K562 (cell line): ENCODE measurements at regions not wholly inside any gene's neighbourhood (a gene's known extent, or its start where the extent isn't known, plus 50 kb on each side); places are given as distances from the start of the nearest gene placed in this dataset.

Source experiments
- ATAC-seq: fragments of 200-7000 bp; cut with Tn5 transposase; 3 replicates; pipeline ENCODE4 v1.9.1; 2020; ENCODE audit warnings: moderate library complexity
- BruUV-seq: library from RNA; stranded (reverse); fragments of 400-500 nt; replicated peaks from 2 replicates; lab custom pipeline; 2021; lab: Mats Ljungman, UMichigan
- CTCF ChIA-PET: fragments of 300-600 bp; formaldehyde crosslinking; extraction: SDS; loops from one replicate; lab custom pipeline; 2021; ENCODE audit warnings: low intra/inter-chr PET ratio; lab: Yijun Ruan, JAX
- POLR2A ChIA-PET: fragments of 300-600, 350-650 bp; sonication (Branson Sonifier 250); formaldehyde crosslinking; extraction: SDS; loops from one replicate; lab custom pipeline; 2021; ENCODE audit warnings: antibody characterized with exemption, inconsistent platforms; lab: Yijun Ruan, JAX
- DNase-seq, 4 experiments: peaks; one replicate each; pipeline versions ENCODE4 v3.0.0 to v3.0.0-alpha.2; 2011 to 2018; ENCODE audit warnings: low spot score in 3 of 4, mixed read lengths in 3 of 4; ENCODE audit errors: extremely low read depth in 1 of 4
- FAIRE-seq: peaks from 2 replicates; lab custom pipeline; 2011; peaks lifted over from hg19 to GRCh38; lab: Jason Lieb, UNC
- H2AFZ ChIP-seq: 2 replicates; pipeline ENCODE4 v1.6.0; 2011; ENCODE audit warnings: low read depth, low read length, control low read depth, inconsistent platforms
- H3K27ac ChIP-seq: fragments of 200-600 bp; 3 replicates; pipeline ENCODE4 v1.8.0; 2011; ENCODE audit warnings: low read depth, mild to moderate bottlenecking, control low read depth, inconsistent platforms, low read length, moderate library complexity, mixed read lengths; ENCODE audit errors: extremely low read depth
- H3K27me3 ChIP-seq, 2 experiments: fragments of 300-600 bp in 1 of 2; 2 replicates in 1 of 2; 3 replicates in 1 of 2; pipeline versions ENCODE4 v1.6.0 to v1.8.0; 2011; ENCODE audit warnings: inconsistent platforms in 2 of 2, low read length in 2 of 2, mild to moderate bottlenecking in 1 of 2, mixed read lengths in 1 of 2, moderate library complexity in 1 of 2; ENCODE audit not compliant: control insufficient read depth in 2 of 2, insufficient read depth in 2 of 2
- H3K36me3 ChIP-seq: fragments of 300-600 bp; 3 replicates; pipeline ENCODE4 v1.8.0; 2011; ENCODE audit warnings: mild to moderate bottlenecking, low read length, inconsistent platforms; ENCODE audit not compliant: control insufficient read depth, insufficient read depth
- H3K4me1 ChIP-seq, 2 experiments: fragments of 200-600 bp in 1 of 2; replicated peaks in 1 of 2; 2 replicates in 1 of 2; 3 replicates in 1 of 2; pipeline versions ENCODE4 v1.5.1 to v1.8.0; 2011; ENCODE audit warnings: inconsistent platforms in 2 of 2, low read length in 2 of 2, mild to moderate bottlenecking in 1 of 2, mixed read lengths in 1 of 2, moderate library complexity in 1 of 2; ENCODE audit not compliant: control insufficient read depth in 2 of 2, insufficient read depth in 2 of 2
- H3K4me2 ChIP-seq: 2 replicates; pipeline ENCODE4 v1.6.1; 2011; ENCODE audit warnings: low read length, control low read depth, inconsistent platforms, mixed read lengths; ENCODE audit not compliant: insufficient read depth
- H3K4me3 ChIP-seq: fragments of 200-600 bp; sonication (generic), shearing (Covaris generic); 2 replicates; pipeline ENCODE4 v1.5.1; 2016; ENCODE audit warnings: control low read depth, inconsistent platforms
- H3K79me2 ChIP-seq: fragments of 200-600 bp; 3 replicates; pipeline ENCODE4 v1.8.0; 2011; ENCODE audit warnings: low read length, inconsistent platforms; ENCODE audit not compliant: control insufficient read depth, insufficient read depth
- H3K9ac ChIP-seq, 2 experiments: 2 replicates each; pipeline versions ENCODE4 v1.6.0 to v1.6.1; 2011; ENCODE audit warnings: low read depth in 2 of 2, low read length in 2 of 2, control low read depth in 1 of 2, inconsistent platforms in 1 of 2, mild to moderate bottlenecking in 1 of 2, mixed read lengths in 1 of 2; ENCODE audit not compliant: insufficient read depth in 1 of 2
- H3K9me1 ChIP-seq: one replicate; pipeline ENCODE4 v1.6.0; 2011; ENCODE audit warnings: inconsistent platforms, mild to moderate bottlenecking, low read length, moderate library complexity; ENCODE audit not compliant: control insufficient read depth, insufficient read depth
- H3K9me3 ChIP-seq: replicated peaks from 2 replicates; pipeline ENCODE4 v1.5.1; 2011; ENCODE audit warnings: low read depth, low read length, inconsistent platforms; ENCODE audit not compliant: control insufficient read depth, insufficient read depth
- H4K20me1 ChIP-seq: replicated peaks from 2 replicates; pipeline ENCODE4 v1.6.1; 2011; ENCODE audit warnings: low read length, inconsistent platforms, mixed read lengths; ENCODE audit not compliant: control insufficient read depth, insufficient read depth
- CBFA2T3 ChIP-seq: fragments of 450-650 bp; IDR thresholded peaks from 2 replicates; pipeline ENCODE4 v1.6.1; 2017
- GABPB1 ChIP-seq: sonication (generic); formaldehyde crosslinking; IDR thresholded peaks from 2 replicates; pipeline ENCODE4 v1.8.0; 2022; ENCODE audit warnings: mild to moderate bottlenecking, missing genetic modification reagents
- HMG20A ChIP-seq: fragments of 450-650 bp; formaldehyde crosslinking; conservative IDR thresholded peaks from 2 replicates; pipeline ENCODE4 v1.4.0; 2020; ENCODE audit warnings: mild to moderate bottlenecking, mixed read lengths
- MAFF ChIP-seq: IDR thresholded peaks from 2 replicates; pipeline ENCODE4 v1.6.1; 2012; ENCODE audit warnings: low read length, improper control_type of control experiment
- MAFK ChIP-seq: IDR thresholded peaks from 2 replicates; pipeline ENCODE4 v1.6.1; 2011; ENCODE audit warnings: low read length, improper control_type of control experiment
- PPARD ChIP-seq: fragments of 250-450 bp; sonication (Bioruptor Pico); IDR thresholded peaks from 2 replicates; pipeline ENCODE4 v1.8.0; 2022; ENCODE audit warnings: inconsistent platforms, mild to moderate bottlenecking, moderate library complexity
- RNF2 ChIP-seq: sonication (generic); IDR thresholded peaks from 2 replicates; pipeline ENCODE4 v1.6.1; 2016
- ZNF263 ChIP-seq: sonication (generic); formaldehyde crosslinking; IDR thresholded peaks from 2 replicates; pipeline ENCODE4 v1.8.0; 2022; ENCODE audit warnings: mild to moderate bottlenecking, missing genetic modification reagents, borderline replicate concordance
- ZNF316 ChIP-seq: fragments of 450-650 bp; IDR thresholded peaks from 2 replicates; pipeline ENCODE4 v1.6.1; 2016
- WGBS: fragments of 100-300 bp; shearing (Covaris generic); methylation state at CpG from one replicate; pipeline ENCODE4 v1.1.6; 2016; ENCODE audit warnings: low coverage, mixed read lengths; ENCODE audit not compliant: insufficient coverage; ENCODE audit errors: missing lambda C conversion rate; 5-methylcytosine and 5-hydroxymethylcytosine counted together
- in situ Hi-C: fragments of 300-500 bp; cut with MboI; formaldehyde crosslinking; loops from 4 replicates; pipeline ENCODE4 v1.15.0; 2018; ENCODE audit warnings: inconsistent platforms, mixed read lengths
- intact Hi-C: fragments of 100-400 bp; cut with micrococcal nuclease; formaldehyde crosslinking; loops from 2 replicates; pipeline ENCODE4 v1.14.2; 2022
- TF ChIP-seq, protein P1 (sequence below): fragments of 250-450 bp; sonication (Bioruptor Pico); IDR thresholded peaks from 2 replicates; pipeline ENCODE4 v1.5.0; 2021; ENCODE audit warnings: mild to moderate bottlenecking, borderline replicate concordance
- TF ChIP-seq, protein P2 (sequence below): fragments of 250-450 bp; sonication (Bioruptor Pico); IDR thresholded peaks from 2 replicates; pipeline ENCODE4 v1.4.0; 2020; ENCODE audit warnings: borderline replicate concordance

DNA sequence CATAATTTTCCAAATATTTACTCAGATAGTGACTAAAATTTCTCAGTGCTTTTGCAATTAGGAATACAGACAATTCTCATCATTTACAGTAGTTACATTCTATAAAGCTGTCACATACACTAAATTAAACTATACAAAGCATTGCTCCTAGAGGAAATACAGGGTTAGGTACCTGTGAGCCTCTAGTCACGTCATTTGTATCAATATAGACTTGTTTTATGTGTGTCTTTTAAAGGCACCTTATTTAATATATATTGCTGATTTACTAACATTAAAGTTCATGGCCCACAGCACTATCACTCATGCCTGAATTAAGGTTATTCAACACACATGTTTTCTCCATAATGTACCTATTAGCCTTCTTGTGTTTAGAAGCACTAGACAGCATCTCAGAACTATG, 78.7 kb downstream of the PABPC4L start (continued):
- no peak for TF ChIP-seq PPARD (CRISPR knock-in tag)
- no peak for TF ChIP-seq HMG20A (CRISPR knock-in tag)
- TF ChIP-seq CBFA2T3: no peak

- no peaks in the 10 kb centered on the region for H3K9me1 ChIP-seq
- TF ChIP-seq, protein P1, sequence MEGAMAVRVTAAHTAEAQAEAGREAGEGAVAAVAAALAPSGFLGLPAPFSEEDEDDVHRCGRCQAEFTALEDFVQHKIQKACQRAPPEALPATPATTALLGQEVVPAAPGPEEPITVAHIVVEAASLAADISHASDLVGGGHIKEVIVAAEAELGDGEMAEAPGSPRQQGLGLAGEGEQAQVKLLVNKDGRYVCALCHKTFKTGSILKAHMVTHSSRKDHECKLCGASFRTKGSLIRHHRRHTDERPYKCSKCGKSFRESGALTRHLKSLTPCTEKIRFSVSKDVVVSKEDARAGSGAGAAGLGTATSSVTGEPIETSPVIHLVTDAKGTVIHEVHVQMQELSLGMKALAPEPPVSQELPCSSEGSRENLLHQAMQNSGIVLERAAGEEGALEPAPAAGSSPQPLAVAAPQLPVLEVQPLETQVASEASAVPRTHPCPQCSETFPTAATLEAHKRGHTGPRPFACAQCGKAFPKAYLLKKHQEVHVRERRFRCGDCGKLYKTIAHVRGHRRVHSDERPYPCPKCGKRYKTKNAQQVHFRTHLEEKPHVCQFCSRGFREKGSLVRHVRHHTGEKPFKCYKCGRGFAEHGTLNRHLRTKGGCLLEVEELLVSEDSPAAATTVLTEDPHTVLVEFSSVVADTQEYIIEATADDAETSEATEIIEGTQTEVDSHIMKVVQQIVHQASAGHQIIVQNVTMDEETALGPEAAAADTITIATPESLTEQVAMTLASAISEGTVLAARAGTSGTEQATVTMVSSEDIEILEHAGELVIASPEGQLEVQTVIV (CRISPR knock-in tag): no peak
- TF ChIP-seq RNF2 (no peak), ZNF263 (CRISPR knock-in tag) (no peak), MAFK (peak; percentile 69), ZNF316 (peak; percentile 21; the same call in 1 of the 2 replicates), MAFF (peak; percentile 50; the same call in 1 of the 2 replicates), GABPB1 (CRISPR knock-in tag) (no peak)
- TF ChIP-seq, protein P2, sequence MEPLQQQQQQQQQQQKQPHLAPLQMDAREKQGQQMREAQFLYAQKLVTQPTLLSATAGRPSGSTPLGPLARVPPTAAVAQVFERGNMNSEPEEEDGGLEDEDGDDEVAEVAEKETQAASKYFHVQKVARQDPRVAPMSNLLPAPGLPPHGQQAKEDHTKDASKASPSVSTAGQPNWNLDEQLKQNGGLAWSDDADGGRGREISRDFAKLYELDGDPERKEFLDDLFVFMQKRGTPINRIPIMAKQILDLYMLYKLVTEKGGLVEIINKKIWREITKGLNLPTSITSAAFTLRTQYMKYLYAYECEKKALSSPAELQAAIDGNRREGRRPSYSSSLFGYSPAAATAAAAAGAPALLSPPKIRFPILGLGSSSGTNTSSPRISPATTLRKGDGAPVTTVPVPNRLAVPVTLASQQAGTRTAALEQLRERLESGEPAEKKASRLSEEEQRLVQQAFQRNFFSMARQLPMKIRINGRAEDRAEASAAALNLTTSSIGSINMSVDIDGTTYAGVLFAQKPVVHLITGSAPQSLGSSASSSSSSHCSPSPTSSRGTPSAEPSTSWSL (CRISPR knock-in tag): no peak
- TF ChIP-seq, all 486 proteins: peak for 3
- Histone ChIP-seq H3K9ac (no peak overlapping the region), H3K79me2 (no peaks in the 10 kb centered on the region), H4K20me1 (no peaks in the 10 kb centered on the region), H3K4me3 (no peak overlapping the region), H3K36me3 (no peaks in the 10 kb centered on the region), H3K4me2 (no peak overlapping the region), H3K27me3 (no peaks in the 10 kb centered on the region), H3K9me3 (no peaks in the 10 kb centered on the region), H3K4me1 (no peaks in the 10 kb centered on the region), H3K27ac (no peak overlapping the region), H2AFZ (no peak overlapping the region)
- in situ Hi-C loops: no loop called here
- FAIRE-seq: no peak
- 0% methylated on average over 2 of the region's 2 CpGs for WGBS
- POLR2A ChIA-PET: interaction anchor here (0.6 kb wide), 1 partner anchor 445 kb away, joined by 3 read pairs; no protein-coding TSS in a partner anchor
- CTCF ChIA-PET: no interaction called here
- intact Hi-C loops: no loop called here
- BruUV-seq: no TSS peak
- no peak for DNase-seq
- ATAC-seq: no peak
Observed at GRCh38 chr4:134117392-134118183, 84.0 kb downstream of the PABPC4L start.
